Heart left ventricle (tissue), 16 donors: ENCODE measurements at regions not wholly inside any gene's neighbourhood (a gene's known extent, or its start where the extent isn't known, plus 50 kb on each side); places are given as distances from the start of the nearest gene placed in this dataset.

ENCODE experiments used
- ATAC-seq, 4 donors: fragments of 200-7000 bp; cut with Tn5 transposase; one replicate each; pipeline ENCODE4 v1.9.1; 2020 to 2022; ENCODE audit warnings: moderate library complexity in 4 of 4, mild to moderate bottlenecking in 3 of 4, moderate number of reproducible peaks in 1 of 4
- DNase-seq, 5 donors: peaks; one replicate each; pipeline ENCODE4 v3.0.0-alpha.2; 2020
- H3K27ac ChIP-seq, 12 donors: fragments of 200-600 bp; sonication (generic) in 4 of 12; one replicate each; pipeline versions ENCODE4 v1.5.0 to v1.8.0; 2016 to 2022; ENCODE audit warnings: mild to moderate bottlenecking in 2 of 12
- H3K27me3 ChIP-seq, 9 donors: fragments of 200-600 bp; sonication (generic) in 2 of 9; one replicate each; pipeline versions ENCODE4 v1.5.1 to v1.8.0; 2016 to 2022; ENCODE audit warnings: mild to moderate bottlenecking in 3 of 9
- H3K36me3 ChIP-seq, 9 donors: fragments of 200-600 bp; sonication (generic) in 2 of 9; one replicate each; pipeline versions ENCODE4 v1.5.0 to v1.8.0; 2018 to 2022; ENCODE audit warnings: mild to moderate bottlenecking in 2 of 9
- H3K4me1 ChIP-seq, 12 donors: fragments of 200-600 bp; sonication (generic) in 4 of 12; one replicate each; pipeline versions ENCODE4 v1.5.0 to v1.8.0; 2016 to 2022; ENCODE audit warnings: mild to moderate bottlenecking in 3 of 12
- H3K4me3 ChIP-seq, 12 donors: fragments of 200-600 bp; sonication (generic) in 4 of 12; one replicate each; pipeline versions ENCODE4 v1.5.0 to v1.8.0; 2017 to 2022; ENCODE audit warnings: mild to moderate bottlenecking in 9 of 12, moderate library complexity in 4 of 12
- H3K9me3 ChIP-seq, 12 donors: fragments of 200-600 bp; sonication (generic) in 4 of 12; one replicate each; pipeline versions ENCODE4 v1.5.0 to v1.8.0; 2016 to 2022; ENCODE audit warnings: mild to moderate bottlenecking in 1 of 12
- POLR2A ChIP-seq, 2 donors: fragments of 450-650 bp; IDR thresholded peaks; one replicate each; pipeline ENCODE4 v1.6.1; 2017; ENCODE audit warnings: antibody characterized with exemption in 2 of 2, mild to moderate bottlenecking in 2 of 2, moderate library complexity in 2 of 2
- WGBS, 4 donors: extraction: QIAGEN DNeasy Blood & Tissue Kit in 2 of 4; methylation state at CpG; one replicate each; pipeline versions ENCODE4 v1.1.5 to v1.1.7; 2013 to 2018; 5-methylcytosine and 5-hydroxymethylcytosine counted together
- intact Hi-C, 10 donors: fragments of 100-400 bp; cut with DNase I; formaldehyde crosslinking; loops; one replicate each; pipeline versions ENCODE4 v1.11.1 to v1.14.2; 2022
- TF ChIP-seq, protein P1 (sequence below), 12 donors: fragments of 200-600 bp; sonication (generic) in 4 of 12; IDR thresholded peaks; one replicate each; pipeline versions ENCODE4 v1.5.0 to v1.8.0; 2018 to 2022; ENCODE audit warnings: antibody characterized with exemption in 12 of 12, mild to moderate bottlenecking in 5 of 12
- donor health status: ischemic (EF 13 %, LVEDD 7.1; RV severe dilation, severe dysfunction).
- donor health status: healthy with polysubstance abuse.
- donor health status: DM: no; HTN: yes; CAD: no.
- donor health status: DM: no; HTN: no; CAD: no.
- donor health status: ischemic (EF 25% LVEDD 6.9; RV normal size, moderate dysfunction).
- donor health status: ischemic (EF 25% LVEDD 5.7; RV mildly dilated, moderate dysfunction).
- donor health status: healthy.
- donor health status: DM: yes; HTN: yes; CAD: no.
- donor health status: ischemic (EF 35%, LVEDD 5.7; RV mildly dilated, moderate dysfunction).
- donor health status: nonischemic (EF 11% LVEDD 7.7; RV severe dilation, severe dysfunction).
- donor health status: DM: yes; HTN: yes; CAD: no.
- donor health status: PGD.
- donor health status: ischemic (EF 29% LVEDD 5.4; RV normal size, mild dysfunction).
- donor health status: nonischemic (EF 23%, LVEDD 6.1; RV moderate dilation, normal function).

DNA sequence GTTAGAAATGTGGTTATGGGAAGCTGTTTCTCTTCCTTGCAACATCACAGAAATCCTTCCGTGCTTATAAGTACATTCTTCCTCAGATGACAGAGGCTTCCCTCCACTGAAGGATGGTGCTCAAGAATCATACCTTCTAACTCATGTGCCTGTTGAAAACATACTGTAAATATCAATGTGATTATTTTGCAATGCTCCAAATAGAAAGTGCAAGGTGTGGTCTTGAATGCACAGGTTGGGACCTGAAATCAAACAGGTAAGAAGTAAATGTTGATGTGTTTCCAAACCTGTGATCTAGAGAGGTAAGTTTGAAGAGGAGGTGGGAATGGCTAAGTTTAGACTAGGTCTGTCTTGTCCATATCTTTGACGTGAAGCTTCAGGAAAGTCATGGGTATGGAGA lies 87.7 kb downstream of the ZNF518B start:
- TF ChIP-seq, protein P1, sequence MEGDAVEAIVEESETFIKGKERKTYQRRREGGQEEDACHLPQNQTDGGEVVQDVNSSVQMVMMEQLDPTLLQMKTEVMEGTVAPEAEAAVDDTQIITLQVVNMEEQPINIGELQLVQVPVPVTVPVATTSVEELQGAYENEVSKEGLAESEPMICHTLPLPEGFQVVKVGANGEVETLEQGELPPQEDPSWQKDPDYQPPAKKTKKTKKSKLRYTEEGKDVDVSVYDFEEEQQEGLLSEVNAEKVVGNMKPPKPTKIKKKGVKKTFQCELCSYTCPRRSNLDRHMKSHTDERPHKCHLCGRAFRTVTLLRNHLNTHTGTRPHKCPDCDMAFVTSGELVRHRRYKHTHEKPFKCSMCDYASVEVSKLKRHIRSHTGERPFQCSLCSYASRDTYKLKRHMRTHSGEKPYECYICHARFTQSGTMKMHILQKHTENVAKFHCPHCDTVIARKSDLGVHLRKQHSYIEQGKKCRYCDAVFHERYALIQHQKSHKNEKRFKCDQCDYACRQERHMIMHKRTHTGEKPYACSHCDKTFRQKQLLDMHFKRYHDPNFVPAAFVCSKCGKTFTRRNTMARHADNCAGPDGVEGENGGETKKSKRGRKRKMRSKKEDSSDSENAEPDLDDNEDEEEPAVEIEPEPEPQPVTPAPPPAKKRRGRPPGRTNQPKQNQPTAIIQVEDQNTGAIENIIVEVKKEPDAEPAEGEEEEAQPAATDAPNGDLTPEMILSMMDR (IDR thresholded peaks at IDR 0.05), result no peak
- no peak for TF ChIP-seq POLR2A (IDR thresholded peaks at IDR 0.05)

DNA sequence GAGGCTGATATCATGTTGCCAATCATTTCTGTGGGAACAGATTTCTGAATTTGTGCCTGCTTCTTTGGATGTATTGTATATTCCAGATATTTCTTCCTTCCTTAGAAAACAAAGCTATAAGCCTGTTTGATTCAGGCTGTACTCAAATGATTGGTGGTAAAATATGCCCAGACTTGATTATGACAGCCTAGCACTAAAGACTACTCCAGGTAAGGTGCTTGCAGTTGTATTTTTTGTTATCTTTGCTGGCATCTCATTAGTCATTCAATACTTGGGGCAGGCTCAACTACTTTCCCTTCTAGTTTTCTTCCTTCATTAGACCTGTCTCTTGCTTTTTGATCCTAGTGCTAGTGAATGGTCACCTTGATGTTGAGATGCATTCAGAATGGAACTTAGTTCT lies 90.6 kb downstream of the ZNF518B start:
- Histone ChIP-seq H3K4me3 (no peak overlapping the region), H3K36me3 (no peaks in the 10 kb centered on the region), H3K9me3 (no peaks in the 10 kb centered on the region), H3K4me1 (no peaks in the 10 kb centered on the region), H3K27me3 (peaks cover 0 to 4% (median 0%) of the 10 kb centered on the region in 9 donors), H3K27ac (no peak overlapping the region)
- TF ChIP-seq POLR2A (IDR thresholded peaks at IDR 0.05), result no peak
- TF ChIP-seq, protein P1 (IDR thresholded peaks at IDR 0.05), result no peak
- DNase-seq (no peak), ATAC-seq (no peak)
- intact Hi-C loops, result no loop called here

More for the DNA sequence above, 87.7 kb downstream of the ZNF518B start:
- H3K27ac ChIP-seq, result no peak overlapping the region
- ATAC-seq, result no peak
- H3K36me3 ChIP-seq, result no peaks in the 10 kb centered on the region
- no peak overlapping the region for H3K4me3 ChIP-seq
- no peaks in the 10 kb centered on the region for H3K4me1 ChIP-seq
- intact Hi-C loops, result no loop called here
- no peaks in the 10 kb centered on the region for H3K9me3 ChIP-seq
- 81 to 93% (median 87%) methylated on average over 2 of the region's 2 CpGs for WGBS, 4 donors
- no peak for DNase-seq
- H3K27me3 ChIP-seq, result peaks cover 0 to 4% (median 0%) of the 10 kb centered on the region in 9 donors

DNA sequence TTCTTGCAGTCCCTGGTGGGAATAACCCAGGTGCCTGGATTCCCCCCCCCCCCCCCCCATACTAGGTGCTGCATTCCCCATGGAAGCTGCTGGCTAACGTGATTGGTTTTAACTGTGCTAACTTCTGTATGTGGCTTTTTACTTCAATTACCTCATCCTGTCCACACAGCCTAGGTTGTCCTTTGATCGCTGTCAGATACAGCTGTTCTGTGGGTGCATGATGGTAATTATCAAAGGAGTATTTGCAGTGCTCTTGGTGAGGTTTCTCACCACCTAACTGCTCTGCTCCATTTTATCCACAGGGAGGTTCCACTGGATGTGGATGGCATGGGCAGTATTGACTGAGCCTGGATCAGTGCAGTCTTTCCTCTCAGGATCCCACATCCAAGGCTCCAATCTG lies 93.0 kb downstream of the ZNF518B start:
- Histone ChIP-seq H3K27ac (no peak overlapping the region), H3K4me1 (no peaks in the 10 kb centered on the region), H3K4me3 (no peak overlapping the region), H3K9me3 (no peaks in the 10 kb centered on the region), H3K36me3 (no peaks in the 10 kb centered on the region), H3K27me3 (no peaks in the 10 kb centered on the region)
- intact Hi-C loops, result no loop called here
- TF ChIP-seq POLR2A (IDR thresholded peaks at IDR 0.05), result no peak
- WGBS, 4 donors, result 87 to 92% (median 91%) methylated on average over 2 of the region's 2 CpGs
- no peak for ATAC-seq
- no peak for DNase-seq

DNA sequence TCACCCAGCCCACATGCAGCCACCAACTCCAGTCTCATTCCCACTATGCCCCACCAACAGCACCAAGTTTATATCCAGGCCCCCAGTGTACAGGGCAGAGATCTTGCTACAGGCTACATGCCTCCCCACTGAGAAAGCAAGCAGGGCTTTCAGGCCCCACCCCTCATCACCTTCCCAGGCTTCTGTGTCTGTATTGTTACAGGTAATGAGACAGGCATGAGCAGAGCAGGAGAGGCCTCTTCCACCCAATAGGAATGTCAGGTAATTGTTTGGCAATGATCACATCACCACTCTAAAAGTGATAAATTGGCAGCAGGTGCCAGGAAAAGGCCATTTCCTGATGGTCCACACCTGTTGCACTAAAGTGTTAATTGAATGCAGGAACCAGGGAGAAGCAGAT lies 102.5 kb downstream of the ZNF518B start:
- intact Hi-C loops, result no loop called here
- H3K27me3 ChIP-seq, result no peaks in the 10 kb centered on the region
- no peaks in the 10 kb centered on the region for H3K36me3 ChIP-seq
- DNase-seq (no peak), ATAC-seq (no peak)
- TF ChIP-seq, protein P1 (IDR thresholded peaks at IDR 0.05), result no peak
- TF ChIP-seq POLR2A (IDR thresholded peaks at IDR 0.05), result no peak
- no peak overlapping the region for H3K27ac ChIP-seq
- H3K4me1 ChIP-seq, result no peaks in the 10 kb centered on the region
- no peaks in the 10 kb centered on the region for H3K9me3 ChIP-seq
- no peak overlapping the region for H3K4me3 ChIP-seq

DNA sequence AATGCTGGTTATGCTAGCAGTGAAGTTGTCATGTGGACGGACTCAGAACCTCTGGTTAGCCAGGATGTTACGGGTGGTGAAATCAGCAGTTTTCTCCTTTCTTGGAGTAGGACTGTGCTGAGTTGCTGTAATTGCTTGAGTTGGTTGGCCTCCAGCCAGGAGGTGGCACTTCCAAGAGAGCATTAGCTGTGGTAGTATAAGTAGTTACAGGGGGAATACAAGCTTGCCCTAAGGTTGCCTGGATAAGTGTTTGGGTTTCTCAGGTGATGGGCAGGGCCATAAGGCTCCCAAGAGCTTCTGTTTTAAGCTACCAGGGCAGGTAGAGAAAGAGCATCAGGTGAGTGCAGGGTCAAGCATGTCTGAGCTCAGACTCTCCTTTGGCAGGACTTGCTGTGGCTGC lies 103.0 kb downstream of the ZNF518B start:
- Histone ChIP-seq H3K4me3 (no peak overlapping the region), H3K36me3 (no peaks in the 10 kb centered on the region), H3K4me1 (no peaks in the 10 kb centered on the region), H3K27ac (no peak overlapping the region), H3K9me3 (no peaks in the 10 kb centered on the region), H3K27me3 (no peaks in the 10 kb centered on the region)
- 84 to 97% (median 92%) methylated on average over 2 of the region's 2 CpGs for WGBS, 4 donors
- DNase-seq (no peak), ATAC-seq (no peak)
- no peak for TF ChIP-seq POLR2A (IDR thresholded peaks at IDR 0.05)
- TF ChIP-seq, protein P1 (IDR thresholded peaks at IDR 0.05), result no peak
- intact Hi-C loops, result no loop called here
